ENCODE measurements at regions not wholly inside any gene's neighbourhood (a gene's known extent, or its start where the extent isn't known, plus 50 kb on each side); places are given as distances from the start of the nearest gene placed in this dataset.

GRCh38 chr5:60196385-60197113 lies 303.0 kb upstream of the PDE4D start:
- TF ChIP-seq POLR2A (IDR thresholded peaks at IDR 0.05): no peak
- no peak for TF ChIP-seq CTCF (IDR thresholded peaks at IDR 0.05)
